GM10248 (cell line): ENCODE measurements at regions not wholly inside any gene's neighbourhood (a gene's known extent, or its start where the extent isn't known, plus 50 kb on each side); places are given as distances from the start of the nearest gene placed in this dataset.
"Not testable (repeated sequence)": the region's sequence is repeated elsewhere in the genome, so short reads cannot be mapped to it uniquely, and the experiment has no call there.

Source experiments
- CTCF ChIA-PET: fragments of 300-600 bp; sonication (Branson Sonifier 250); formaldehyde crosslinking; extraction: SDS; loops from one replicate; lab custom pipeline; 2021; ENCODE audit warnings: antibody characterized with exemption; lab: Yijun Ruan, JAX
- POLR2A ChIA-PET: fragments of 350-650 bp; sonication (Branson Sonifier 250); formaldehyde crosslinking; extraction: SDS; loops from one replicate; lab custom pipeline; 2020; ENCODE audit warnings: antibody characterized with exemption; lab: Yijun Ruan, JAX
- DNase-seq: peaks from one replicate; pipeline ENCODE4 v3.0.0; 2012; ENCODE audit errors: extremely low spot score
- TF ChIP-seq, protein P1 (sequence below): IDR thresholded peaks from 2 replicates; pipeline ENCODE4 v1.5.1; 2012; ENCODE audit warnings: mild to moderate bottlenecking, low read depth; ENCODE audit errors: extremely low read depth, missing control alignments, control extremely low read depth

DNA sequence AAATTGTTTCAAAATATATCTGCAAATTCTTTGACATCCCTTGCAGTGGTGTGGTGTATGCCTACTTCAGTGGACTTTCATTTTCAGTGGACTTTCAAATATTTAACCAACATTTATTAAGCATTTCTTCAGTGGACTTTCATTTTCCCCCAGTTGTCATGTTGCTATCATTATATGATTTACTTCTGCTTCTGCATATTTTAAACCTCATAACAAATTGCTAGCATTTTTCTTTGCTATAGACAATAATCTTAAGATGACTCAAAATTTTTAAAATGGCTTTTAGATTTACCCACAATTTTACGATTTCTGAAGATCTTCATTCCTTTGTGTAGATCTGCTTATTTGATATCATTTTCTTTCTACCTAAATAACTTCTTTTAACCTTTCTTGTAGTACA, 592.7 kb upstream of the SLC35B3 start:
- TF ChIP-seq, protein P1, sequence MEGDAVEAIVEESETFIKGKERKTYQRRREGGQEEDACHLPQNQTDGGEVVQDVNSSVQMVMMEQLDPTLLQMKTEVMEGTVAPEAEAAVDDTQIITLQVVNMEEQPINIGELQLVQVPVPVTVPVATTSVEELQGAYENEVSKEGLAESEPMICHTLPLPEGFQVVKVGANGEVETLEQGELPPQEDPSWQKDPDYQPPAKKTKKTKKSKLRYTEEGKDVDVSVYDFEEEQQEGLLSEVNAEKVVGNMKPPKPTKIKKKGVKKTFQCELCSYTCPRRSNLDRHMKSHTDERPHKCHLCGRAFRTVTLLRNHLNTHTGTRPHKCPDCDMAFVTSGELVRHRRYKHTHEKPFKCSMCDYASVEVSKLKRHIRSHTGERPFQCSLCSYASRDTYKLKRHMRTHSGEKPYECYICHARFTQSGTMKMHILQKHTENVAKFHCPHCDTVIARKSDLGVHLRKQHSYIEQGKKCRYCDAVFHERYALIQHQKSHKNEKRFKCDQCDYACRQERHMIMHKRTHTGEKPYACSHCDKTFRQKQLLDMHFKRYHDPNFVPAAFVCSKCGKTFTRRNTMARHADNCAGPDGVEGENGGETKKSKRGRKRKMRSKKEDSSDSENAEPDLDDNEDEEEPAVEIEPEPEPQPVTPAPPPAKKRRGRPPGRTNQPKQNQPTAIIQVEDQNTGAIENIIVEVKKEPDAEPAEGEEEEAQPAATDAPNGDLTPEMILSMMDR = no peak
- DNase-seq = no peak
- ChIA-PET POLR2A (no interaction called here), CTCF (no interaction called here)

DNA sequence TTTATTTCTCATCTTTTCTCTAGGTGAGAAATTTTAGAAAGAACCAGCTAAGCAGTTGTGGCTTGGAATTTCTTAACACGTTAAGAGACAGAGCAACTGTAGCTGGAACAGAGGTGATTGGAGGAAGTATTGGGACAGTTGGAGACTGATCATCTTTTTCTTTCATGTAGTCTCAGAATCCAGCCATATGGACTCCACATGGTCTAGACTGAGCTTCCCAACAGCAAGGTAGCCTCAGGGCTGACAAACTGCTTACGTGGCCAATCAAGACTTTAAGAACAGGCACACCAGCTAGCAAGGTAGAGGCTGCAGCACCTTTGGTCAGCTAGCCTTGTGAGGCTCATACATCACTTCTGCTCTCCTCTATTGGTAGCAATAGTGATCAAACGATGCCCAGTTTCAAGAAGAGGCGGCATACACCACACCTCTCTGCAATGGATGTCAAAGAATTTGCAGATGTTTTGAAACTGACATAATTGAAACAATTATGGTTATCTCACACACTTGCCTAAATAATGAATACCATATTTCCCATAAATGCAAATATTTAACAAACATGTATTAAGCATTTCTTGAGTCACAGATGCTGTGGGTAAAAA, 590.5 kb upstream of the SLC35B3 start:
- CTCF ChIA-PET = interaction anchor here (1.1 kb wide), 1 partner anchor 13 kb away, joined by 4 read pairs; no protein-coding TSS in a partner anchor

DNA sequence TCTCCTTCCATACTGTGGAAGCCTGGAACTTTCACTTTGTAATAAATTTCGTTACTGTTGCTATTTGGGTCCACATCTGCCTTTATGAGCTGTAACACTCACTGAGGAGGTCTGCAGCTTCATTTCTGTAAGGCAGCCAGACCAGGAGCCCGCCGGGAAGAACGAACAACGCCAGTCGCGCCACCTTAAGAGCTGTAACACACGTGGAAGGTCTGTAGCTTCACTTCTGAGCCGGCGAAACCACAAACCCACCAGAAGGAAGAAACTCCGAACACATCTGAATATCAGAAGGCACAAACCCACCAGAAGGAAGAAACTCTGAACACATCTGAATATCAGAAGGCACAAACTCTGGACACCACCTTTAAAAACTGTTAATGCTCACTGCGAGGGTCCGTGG, 589.9 kb upstream of the SLC35B3 start:
- ChIA-PET POLR2A (no interaction called here), CTCF (interaction anchor here (1.1 kb wide), 1 partner anchor 14 kb away, joined by 4 read pairs; no protein-coding TSS in a partner anchor)
- TF ChIP-seq, protein P1 = no peak
- no peak for DNase-seq

More for the DNA sequence above, 590.5 kb upstream of the SLC35B3 start:
- TF ChIP-seq, protein P1 = no peak
- POLR2A ChIA-PET = no interaction called here
- no peak for DNase-seq

DNA sequence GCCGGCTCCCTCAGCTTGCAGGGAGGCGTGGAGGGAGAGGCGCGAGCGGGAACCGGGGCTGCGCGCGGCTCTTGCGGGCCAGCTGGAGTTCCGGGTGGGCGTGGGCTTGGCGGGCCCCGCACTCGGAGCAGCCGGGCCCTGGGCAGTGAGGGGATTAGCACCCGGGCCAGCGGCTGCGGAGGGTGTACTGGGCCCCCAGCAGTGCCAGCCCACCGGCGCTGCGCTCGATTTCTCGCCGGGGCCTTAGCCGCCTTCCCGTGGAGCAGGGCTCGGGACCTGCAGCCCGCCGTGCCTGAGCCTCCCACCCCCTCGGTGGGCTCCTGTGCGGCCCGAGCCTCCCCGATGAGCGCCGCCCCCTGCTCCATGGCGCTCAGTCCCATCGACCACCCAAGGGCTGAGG, 588.9 kb upstream of the SLC35B3 start:
- POLR2A ChIA-PET, CTCF ChIA-PET, DNase-seq: not testable (repeated sequence)

DNA sequence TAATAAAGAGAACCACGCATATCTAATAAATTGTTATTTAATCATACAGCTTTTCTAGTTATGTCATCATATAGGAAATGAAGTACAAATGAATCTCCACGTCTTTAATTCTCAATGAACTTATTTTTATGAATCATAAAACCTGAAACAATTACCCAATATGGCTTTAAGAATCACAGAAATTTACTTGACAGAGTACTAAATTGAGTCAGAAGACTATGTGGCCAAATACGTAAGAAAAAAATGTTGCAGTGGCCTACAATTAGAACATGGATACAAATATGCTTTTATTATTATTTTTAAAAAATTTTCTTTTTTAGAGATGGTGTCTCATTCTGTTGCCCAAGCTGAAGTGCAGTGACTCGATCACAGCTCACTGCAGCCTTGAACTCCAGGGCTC, 584.7 kb upstream of the SLC35B3 start:
- TF ChIP-seq, protein P1 = no peak
- no peak for DNase-seq
- CTCF ChIA-PET = no interaction called here
- POLR2A ChIA-PET = no interaction called here

DNA sequence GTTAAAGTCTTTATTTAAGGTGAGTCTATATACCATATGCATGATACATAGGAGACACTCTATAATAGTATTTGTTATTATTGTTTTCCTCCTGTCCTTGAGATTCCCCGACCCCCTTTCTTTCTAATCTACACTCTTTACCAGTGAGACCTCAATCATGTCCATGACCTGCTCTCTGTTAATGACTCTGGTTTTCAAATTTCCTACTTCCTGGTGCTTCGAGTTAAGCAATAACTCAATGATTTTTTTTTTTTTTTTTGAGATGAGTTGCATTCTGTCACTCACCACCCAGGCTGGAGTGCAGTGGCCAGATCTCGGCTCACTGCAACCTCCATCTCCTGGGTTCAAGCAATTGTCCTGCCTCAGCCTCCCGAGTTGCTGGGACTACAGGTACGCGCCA, 574.6 kb upstream of the SLC35B3 start:
- TF ChIP-seq, protein P1 = no peak
- POLR2A ChIA-PET = no interaction called here
- CTCF ChIA-PET = no interaction called here
- no peak for DNase-seq

DNA sequence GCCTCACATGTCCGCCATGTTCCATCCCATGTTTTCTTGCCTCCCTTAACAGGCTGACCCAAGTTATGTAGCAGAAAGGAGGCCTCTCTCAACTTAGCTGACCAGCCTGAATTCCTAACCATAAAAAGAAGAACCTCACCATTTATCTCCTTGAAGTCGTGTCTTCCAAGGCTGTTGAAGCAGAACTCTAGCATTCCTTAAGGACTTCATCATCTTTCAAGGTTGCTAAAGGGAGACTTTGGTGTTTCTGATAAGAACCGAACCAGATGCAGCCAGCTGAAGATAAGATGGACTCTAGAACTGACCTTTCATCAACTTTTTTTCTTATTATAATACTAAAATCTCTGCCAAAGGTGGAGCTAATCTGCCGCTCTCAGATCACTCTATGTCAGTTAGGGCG, 571.7 kb upstream of the SLC35B3 start:
- TF ChIP-seq, protein P1 = no peak
- CTCF ChIA-PET = no interaction called here

More for the DNA sequence above, 571.7 kb upstream of the SLC35B3 start:
- no peak for DNase-seq
- POLR2A ChIA-PET = no interaction called here
